ENCODE measurements at regions not wholly inside any gene's neighbourhood (a gene's known extent, or its start where the extent isn't known, plus 50 kb on each side); places are given as distances from the start of the nearest gene placed in this dataset.

- no peak for DNase-seq
These were observed 176.1 kb downstream of the INSIG2 start for GRCh38 chr2:118264232-118264990.

GRCh38 chr2:118257696-118258095 is 169.4 kb downstream of the INSIG2 start:
- DNase-seq: no peak

GRCh38 chr2:118255771-118256372 is 167.6 kb downstream of the INSIG2 start:
- no peak for DNase-seq

GRCh38 chr2:118255301-118255700 is 167.0 kb downstream of the INSIG2 start:
- DNase-seq: no peak

- DNase-seq: no peak
These were observed 165.8 kb downstream of the INSIG2 start for GRCh38 chr2:118254116-118254515.

- DNase-seq: no peak
These were observed 163.2 kb downstream of the INSIG2 start for GRCh38 chr2:118251427-118251826.

- DNase-seq: no peak
These were observed 162.2 kb downstream of the INSIG2 start for GRCh38 chr2:118250463-118250862.

GRCh38 chr2:118250001-118250400 is 161.7 kb downstream of the INSIG2 start:
- no peak for DNase-seq

GRCh38 chr2:118249531-118249930 is 161.3 kb downstream of the INSIG2 start:
- DNase-seq: no peak

- no peak for DNase-seq
These were observed 158.5 kb downstream of the INSIG2 start for GRCh38 chr2:118246726-118247125.

GRCh38 chr2:118246079-118246478 is 157.8 kb downstream of the INSIG2 start:
- DNase-seq: no peak

- no peak for DNase-seq
These were observed 156.4 kb downstream of the INSIG2 start for GRCh38 chr2:118244686-118245085.

GRCh38 chr2:118243031-118243430 is 154.8 kb downstream of the INSIG2 start:
- DNase-seq: no peak

GRCh38 chr2:118242216-118242615 is 153.9 kb downstream of the INSIG2 start:
- no peak for DNase-seq

- no peak for DNase-seq
These were observed 152.9 kb downstream of the INSIG2 start for GRCh38 chr2:118241128-118241527.

- no peak for DNase-seq
These were observed 152.0 kb downstream of the INSIG2 start for GRCh38 chr2:118240276-118240675.

GRCh38 chr2:118239284-118239683 is 151.0 kb downstream of the INSIG2 start:
- no peak for DNase-seq

- no peak for DNase-seq
These were observed 149.2 kb downstream of the INSIG2 start for GRCh38 chr2:118237451-118237850.

- no peak for DNase-seq
These were observed 144.5 kb downstream of the INSIG2 start for GRCh38 chr2:118232796-118233195.

- DNase-seq: no peak
These were observed 144.1 kb downstream of the INSIG2 start for GRCh38 chr2:118232391-118232790.

GRCh38 chr2:118231759-118232158 is 143.5 kb downstream of the INSIG2 start:
- no peak for DNase-seq

GRCh38 chr2:118227698-118228508 is 139.6 kb downstream of the INSIG2 start:
- DNase-seq: no peak

GRCh38 chr2:118225666-118226065 is 137.4 kb downstream of the INSIG2 start:
- DNase-seq: no peak

- DNase-seq: no peak
These were observed 136.6 kb downstream of the INSIG2 start for GRCh38 chr2:118224895-118225311.
